ENCODE measurements at regions not wholly inside any gene's neighbourhood (a gene's known extent, or its start where the extent isn't known, plus 50 kb on each side); places are given as distances from the start of the nearest gene placed in this dataset.

GRCh38 chrX:124282580-124282979 lies 49.9 kb upstream of the TEX13D start:
- DNase-seq (ENCODE audit: low read depth, low spot score) = no peak
